ENCODE measurements at regions not wholly inside any gene's neighbourhood (a gene's known extent, or its start where the extent isn't known, plus 50 kb on each side); places are given as distances from the start of the nearest gene placed in this dataset.

DNA sequence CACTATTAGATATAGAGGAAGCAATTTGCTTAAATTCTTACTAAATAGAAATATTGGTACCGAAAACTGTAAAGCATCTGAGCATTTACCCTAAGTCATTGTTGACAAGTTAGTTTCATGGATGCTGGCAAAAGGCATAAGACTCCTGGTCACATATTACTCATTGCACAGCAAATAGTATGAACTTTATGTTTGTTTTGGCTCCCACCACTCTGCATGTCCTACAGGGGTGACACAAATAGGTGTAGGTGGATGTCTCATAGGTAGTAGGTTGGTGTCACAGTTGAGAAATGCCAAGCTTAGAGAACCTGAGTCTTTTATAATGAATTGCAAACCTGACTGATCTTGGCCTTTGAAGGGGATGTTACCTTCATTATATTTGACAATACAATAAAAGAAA lies 199.6 kb upstream of the SEMA3D start:
- no peak overlapping the region for H3K27ac ChIP-seq (ENCODE audit: low read depth, low read length)
- no peaks in the 10 kb centered on the region for H3K36me3 ChIP-seq (ENCODE audit: control insufficient read depth in 1 of 2, insufficient read depth in 2 of 2, low read length in 2 of 2)

GRCh38 chr7:85384392-85384791 lies 197.5 kb upstream of the SEMA3D start:
- Histone ChIP-seq H3K79me2 (ENCODE audit: insufficient read depth, low read length) (no peaks in the 10 kb centered on the region), H3K4me3 (replicated peaks in 1 of 2; ENCODE audit: low read depth in 1 of 2, low read length in 2 of 2) (no peak overlapping the region), H3K36me3 (ENCODE audit: control insufficient read depth in 1 of 2, insufficient read depth in 2 of 2, low read length in 2 of 2) (no peaks in the 10 kb centered on the region), H3K9me2 (ENCODE audit: insufficient read depth) (no peaks in the 10 kb centered on the region), H3K9ac (ENCODE audit: low read length) (no peak overlapping the region), H4K20me1 (ENCODE audit: insufficient read depth) (no peaks in the 10 kb centered on the region), H3K4me2 (ENCODE audit: low read length) (no peak overlapping the region), H2AFZ (ENCODE audit: low read depth, low read length, poor library complexity, severe bottlenecking) (no peak overlapping the region), H3K27ac (ENCODE audit: low read depth, low read length) (no peak overlapping the region), H3K4me1 (ENCODE audit: control insufficient read depth in 1 of 2, insufficient read depth in 2 of 2, low read length in 2 of 2) (no peaks in the 10 kb centered on the region), H3K9me3 (ENCODE audit: control insufficient read depth in 1 of 2, insufficient read depth in 1 of 2, low read depth in 1 of 2, low read length in 2 of 2) (no peaks in the 10 kb centered on the region), H3K27me3 (ENCODE audit: insufficient read depth, low read length) (no peaks in the 10 kb centered on the region)
- no peak for TF ChIP-seq SIN3A (IDR thresholded peaks at IDR 0.05; ENCODE audit: low read depth)
- no peak for TF ChIP-seq YY1 (IDR thresholded peaks at IDR 0.05; ENCODE audit: extremely low read depth, insufficient replicate concordance, low read depth, low read length)
- no peak for TF ChIP-seq SP1 (IDR thresholded peaks at IDR 0.05; ENCODE audit: low read depth)
- TF ChIP-seq POLR2AphosphoS5 (IDR thresholded peaks at IDR 0.05; ENCODE audit: low read depth, low read length) = no peak
- TF ChIP-seq ZNF274 (IDR thresholded peaks at IDR 0.05; ENCODE audit: low read depth, low read length) = no peak
- TF ChIP-seq, protein P1, sequence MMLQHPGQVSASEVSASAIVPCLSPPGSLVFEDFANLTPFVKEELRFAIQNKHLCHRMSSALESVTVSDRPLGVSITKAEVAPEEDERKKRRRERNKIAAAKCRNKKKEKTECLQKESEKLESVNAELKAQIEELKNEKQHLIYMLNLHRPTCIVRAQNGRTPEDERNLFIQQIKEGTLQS (IDR thresholded peaks at IDR 0.05) = no peak
- TF ChIP-seq JUND (IDR thresholded peaks at IDR 0.05) = no peak
- TF ChIP-seq ELF1 (IDR thresholded peaks at IDR 0.05; ENCODE audit: borderline replicate concordance, low read depth) = no peak
- TF ChIP-seq, protein P2, sequence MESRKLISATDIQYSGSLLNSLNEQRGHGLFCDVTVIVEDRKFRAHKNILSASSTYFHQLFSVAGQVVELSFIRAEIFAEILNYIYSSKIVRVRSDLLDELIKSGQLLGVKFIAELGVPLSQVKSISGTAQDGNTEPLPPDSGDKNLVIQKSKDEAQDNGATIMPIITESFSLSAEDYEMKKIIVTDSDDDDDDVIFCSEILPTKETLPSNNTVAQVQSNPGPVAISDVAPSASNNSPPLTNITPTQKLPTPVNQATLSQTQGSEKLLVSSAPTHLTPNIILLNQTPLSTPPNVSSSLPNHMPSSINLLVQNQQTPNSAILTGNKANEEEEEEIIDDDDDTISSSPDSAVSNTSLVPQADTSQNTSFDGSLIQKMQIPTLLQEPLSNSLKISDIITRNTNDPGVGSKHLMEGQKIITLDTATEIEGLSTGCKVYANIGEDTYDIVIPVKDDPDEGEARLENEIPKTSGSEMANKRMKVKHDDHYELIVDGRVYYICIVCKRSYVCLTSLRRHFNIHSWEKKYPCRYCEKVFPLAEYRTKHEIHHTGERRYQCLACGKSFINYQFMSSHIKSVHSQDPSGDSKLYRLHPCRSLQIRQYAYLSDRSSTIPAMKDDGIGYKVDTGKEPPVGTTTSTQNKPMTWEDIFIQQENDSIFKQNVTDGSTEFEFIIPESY (IDR thresholded peaks at IDR 0.05; ENCODE audit: extremely low read depth, insufficient replicate concordance, low read length) = no peak
- TF ChIP-seq, protein P3, sequence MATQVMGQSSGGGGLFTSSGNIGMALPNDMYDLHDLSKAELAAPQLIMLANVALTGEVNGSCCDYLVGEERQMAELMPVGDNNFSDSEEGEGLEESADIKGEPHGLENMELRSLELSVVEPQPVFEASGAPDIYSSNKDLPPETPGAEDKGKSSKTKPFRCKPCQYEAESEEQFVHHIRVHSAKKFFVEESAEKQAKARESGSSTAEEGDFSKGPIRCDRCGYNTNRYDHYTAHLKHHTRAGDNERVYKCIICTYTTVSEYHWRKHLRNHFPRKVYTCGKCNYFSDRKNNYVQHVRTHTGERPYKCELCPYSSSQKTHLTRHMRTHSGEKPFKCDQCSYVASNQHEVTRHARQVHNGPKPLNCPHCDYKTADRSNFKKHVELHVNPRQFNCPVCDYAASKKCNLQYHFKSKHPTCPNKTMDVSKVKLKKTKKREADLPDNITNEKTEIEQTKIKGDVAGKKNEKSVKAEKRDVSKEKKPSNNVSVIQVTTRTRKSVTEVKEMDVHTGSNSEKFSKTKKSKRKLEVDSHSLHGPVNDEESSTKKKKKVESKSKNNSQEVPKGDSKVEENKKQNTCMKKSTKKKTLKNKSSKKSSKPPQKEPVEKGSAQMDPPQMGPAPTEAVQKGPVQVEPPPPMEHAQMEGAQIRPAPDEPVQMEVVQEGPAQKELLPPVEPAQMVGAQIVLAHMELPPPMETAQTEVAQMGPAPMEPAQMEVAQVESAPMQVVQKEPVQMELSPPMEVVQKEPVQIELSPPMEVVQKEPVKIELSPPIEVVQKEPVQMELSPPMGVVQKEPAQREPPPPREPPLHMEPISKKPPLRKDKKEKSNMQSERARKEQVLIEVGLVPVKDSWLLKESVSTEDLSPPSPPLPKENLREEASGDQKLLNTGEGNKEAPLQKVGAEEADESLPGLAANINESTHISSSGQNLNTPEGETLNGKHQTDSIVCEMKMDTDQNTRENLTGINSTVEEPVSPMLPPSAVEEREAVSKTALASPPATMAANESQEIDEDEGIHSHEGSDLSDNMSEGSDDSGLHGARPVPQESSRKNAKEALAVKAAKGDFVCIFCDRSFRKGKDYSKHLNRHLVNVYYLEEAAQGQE (IDR thresholded peaks at IDR 0.05; ENCODE audit: low read depth) = no peak
- TF ChIP-seq EGR1 (IDR thresholded peaks at IDR 0.05; ENCODE audit: low read depth) = no peak
- TF ChIP-seq CEBPB (IDR thresholded peaks at IDR 0.05; ENCODE audit: low read depth) = no peak
- no peak for TF ChIP-seq RAD21 (IDR thresholded peaks at IDR 0.05; ENCODE audit: low read depth)
- TF ChIP-seq EZH2 (IDR thresholded peaks at IDR 0.05) = no peak
- DNase-seq (ENCODE audit: low read depth, low spot score) (no peak), ATAC-seq (no peak)
- ChIA-PET CTCF (no interaction called here), RAD21 (ENCODE audit: low non-redundant PET in 1 of 2, low total read pairs in 2 of 2, uncharacterized antibody in 2 of 2, unreplicated experiment in 2 of 2) (no interaction called here), POLR2A (no interaction called here)
- intact Hi-C loops (cut with micrococcal nuclease) = no loop called here
- no TSS peak for BruUV-seq (replicated peaks)

More for the DNA sequence above, 199.6 kb upstream of the SEMA3D start:
- Histone ChIP-seq H2AFZ (ENCODE audit: low read depth, low read length, poor library complexity, severe bottlenecking) (no peak overlapping the region), H3K4me3 (replicated peaks in 1 of 2; ENCODE audit: low read depth in 1 of 2, low read length in 2 of 2) (no peak overlapping the region), H3K4me2 (ENCODE audit: low read length) (no peak overlapping the region), H3K9ac (ENCODE audit: low read length) (no peak overlapping the region), H3K9me2 (ENCODE audit: insufficient read depth) (no peaks in the 10 kb centered on the region), H4K20me1 (ENCODE audit: insufficient read depth) (no peaks in the 10 kb centered on the region), H3K79me2 (ENCODE audit: insufficient read depth, low read length) (no peaks in the 10 kb centered on the region), H3K4me1 (ENCODE audit: control insufficient read depth in 1 of 2, insufficient read depth in 2 of 2, low read length in 2 of 2) (no peaks in the 10 kb centered on the region), H3K27me3 (ENCODE audit: insufficient read depth, low read length) (no peaks in the 10 kb centered on the region), H3K9me3 (ENCODE audit: control insufficient read depth in 1 of 2, insufficient read depth in 1 of 2, low read depth in 1 of 2, low read length in 2 of 2) (no peaks in the 10 kb centered on the region)
- BruUV-seq (replicated peaks) = no TSS peak
- TF ChIP-seq ZFX (IDR thresholded peaks at IDR 0.05) (no peak), JUND (IDR thresholded peaks at IDR 0.05) (no peak)
- TF ChIP-seq, protein P4, sequence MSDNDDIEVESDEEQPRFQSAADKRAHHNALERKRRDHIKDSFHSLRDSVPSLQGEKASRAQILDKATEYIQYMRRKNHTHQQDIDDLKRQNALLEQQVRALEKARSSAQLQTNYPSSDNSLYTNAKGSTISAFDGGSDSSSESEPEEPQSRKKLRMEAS (IDR thresholded peaks at IDR 0.05) = no peak
- POLR2A ChIA-PET = no interaction called here
- ATAC-seq = no peak
- DNase-seq (ENCODE audit: low read depth, low spot score) = no peak
- RAD21 ChIA-PET (ENCODE audit: low non-redundant PET in 1 of 2, low total read pairs in 2 of 2, uncharacterized antibody in 2 of 2, unreplicated experiment in 2 of 2) = no interaction called here
- intact Hi-C loops (cut with micrococcal nuclease) = no loop called here
- CTCF ChIA-PET = no interaction called here
